BE2C (cell line): ENCODE measurements at regions not wholly inside any gene's neighbourhood (a gene's known extent, or its start where the extent isn't known, plus 50 kb on each side); places are given as distances from the start of the nearest gene placed in this dataset.

Source experiments
- DNase-seq: peaks from one replicate; pipeline ENCODE4 v3.0.0-alpha.2; 2020
- H3K27me3 ChIP-seq: fragments of 250-450 bp; sonication (Bioruptor Pico); 2 replicates; pipeline ENCODE4 v1.5.1; 2020; ENCODE audit warnings: mild to moderate bottlenecking
- H3K36me3 ChIP-seq: fragments of 250-450 bp; sonication (Bioruptor Pico); 2 replicates; pipeline ENCODE4 v1.5.1; 2020; ENCODE audit warnings: mild to moderate bottlenecking
- H3K4me1 ChIP-seq: fragments of 250-450 bp; sonication (Bioruptor Pico); 2 replicates; pipeline ENCODE4 v1.5.1; 2020
- H3K4me3 ChIP-seq: 2 replicates; pipeline ENCODE4 v1.5.1; 2011; ENCODE audit warnings: low read depth, low read length
- H3K9me3 ChIP-seq: fragments of 250-450 bp; sonication (Bioruptor Pico); 2 replicates; pipeline ENCODE4 v1.5.1; 2020
- CTCF ChIP-seq: IDR thresholded peaks from 2 replicates; pipeline ENCODE4 v1.5.1; 2012; ENCODE audit warnings: mild to moderate bottlenecking, low read depth, low read length

GRCh38 chr5:27594141-27594540, 555.8 kb upstream of the CDH9 start:
- Histone ChIP-seq H3K4me1 (no peaks in the 10 kb centered on the region; the same call in 1 of the 2 replicates), H3K36me3 (no peaks in the 10 kb centered on the region), H3K9me3 (no peaks in the 10 kb centered on the region), H3K27me3 (no peaks in the 10 kb centered on the region), H3K4me3 (no peak overlapping the region)
- no peak for DNase-seq
- TF ChIP-seq CTCF: no peak

GRCh38 chr5:27592231-27592630, 553.8 kb upstream of the CDH9 start:
- Histone ChIP-seq H3K4me3 (no peak overlapping the region), H3K27me3 (no peaks in the 10 kb centered on the region), H3K4me1 (no peaks in the 10 kb centered on the region), H3K9me3 (no peaks in the 10 kb centered on the region), H3K36me3 (no peaks in the 10 kb centered on the region)
- TF ChIP-seq CTCF: no peak
- no peak for DNase-seq

GRCh38 chr5:27590503-27590902, 552.1 kb upstream of the CDH9 start:
- Histone ChIP-seq H3K36me3 (no peaks in the 10 kb centered on the region), H3K9me3 (no peaks in the 10 kb centered on the region), H3K4me1 (no peaks in the 10 kb centered on the region), H3K4me3 (no peak overlapping the region), H3K27me3 (no peaks in the 10 kb centered on the region)
- peak; percentile 7 for DNase-seq
- TF ChIP-seq CTCF: no peak

GRCh38 chr5:27578279-27578678, 539.9 kb upstream of the CDH9 start:
- H3K9me3 ChIP-seq: no peaks in the 10 kb centered on the region
- no peak for TF ChIP-seq CTCF
- no peak for DNase-seq
- H3K27me3 ChIP-seq: no peaks in the 10 kb centered on the region
- peaks cover 7% of the 10 kb centered on the region for H3K4me1 ChIP-seq
- no peak overlapping the region for H3K4me3 ChIP-seq
- no peaks in the 10 kb centered on the region for H3K36me3 ChIP-seq

GRCh38 chr5:27571681-27572080, 533.3 kb upstream of the CDH9 start:
- Histone ChIP-seq H3K9me3 (no peaks in the 10 kb centered on the region), H3K4me3 (no peak overlapping the region), H3K36me3 (no peaks in the 10 kb centered on the region), H3K27me3 (no peaks in the 10 kb centered on the region), H3K4me1 (no peaks in the 10 kb centered on the region)
- DNase-seq: no peak
- TF ChIP-seq CTCF: no peak

- Histone ChIP-seq H3K36me3 (no peaks in the 10 kb centered on the region), H3K4me1 (peaks cover 15% of the 10 kb centered on the region), H3K9me3 (no peaks in the 10 kb centered on the region), H3K4me3 (no peak overlapping the region), H3K27me3 (no peaks in the 10 kb centered on the region)
- no peak for TF ChIP-seq CTCF
- no peak for DNase-seq
Measured at GRCh38 chr5:27568811-27569210, 530.4 kb upstream of the CDH9 start.
